K562 (cell line): ENCODE measurements at regions not wholly inside any gene's neighbourhood (a gene's known extent, or its start where the extent isn't known, plus 50 kb on each side); places are given as distances from the start of the nearest gene placed in this dataset.

Experiments
- CBX3 ChIP-seq, 2 experiments: IDR thresholded peaks; 1 replicate in 1 of 2; 2 replicates in 1 of 2; pipeline ENCODE4 v1.6.1; 2012; ENCODE audit warnings: inconsistent platforms in 2 of 2, low read length in 2 of 2, borderline replicate concordance in 1 of 2, control low read depth in 1 of 2
- ESRRB ChIP-seq: fragments of 250-450 bp; sonication (Bioruptor Pico); IDR thresholded peaks from 2 replicates; pipeline ENCODE4 v1.5.0; 2020; ENCODE audit warnings: mild to moderate bottlenecking, moderate library complexity, borderline replicate concordance
- ETV1 ChIP-seq: fragments of 450-650 bp; conservative IDR thresholded peaks from 2 replicates; pipeline ENCODE4 v1.6.1; 2016; ENCODE audit warnings: missing genetic modification characterization, control low read depth, low read depth, missing compliant biosample characterization
- HDAC1 ChIP-seq, 2 experiments: fragments of 450-650 bp; IDR thresholded peaks; 2 replicates each; pipeline ENCODE4 v1.6.1; 2016 to 2017; ENCODE audit warnings: inconsistent platforms in 1 of 2, mild to moderate bottlenecking in 1 of 2, moderate library complexity in 1 of 2
- JUND ChIP-seq, 2 experiments: IDR thresholded peaks; 2 replicates in 1 of 2; 3 replicates in 1 of 2; pipeline ENCODE4 v1.6.1; 2011; ENCODE audit warnings: borderline replicate concordance in 2 of 2, low read depth in 2 of 2, low read length in 2 of 2, improper control_type of control experiment in 1 of 2, missing biosample characterization in 1 of 2, missing genetic modification characterization in 1 of 2, missing genetic modification reagents in 1 of 2
- MCM2 ChIP-seq: fragments of 450-650 bp; IDR thresholded peaks from 2 replicates; pipeline ENCODE4 v1.6.1; 2017; ENCODE audit warnings: low read depth, mild to moderate bottlenecking
- MYNN ChIP-seq, 2 experiments: sonication (generic); formaldehyde crosslinking in 1 of 2; IDR thresholded peaks; 2 replicates each; pipeline versions ENCODE4 v1.5.0 to v1.6.1; 2016 to 2020; ENCODE audit warnings: antibody characterized with exemption in 1 of 2, missing genetic modification reagents in 1 of 2
- NEUROD1 ChIP-seq: fragments of 150-350 bp; IDR thresholded peaks from 2 replicates; pipeline ENCODE4 v1.6.1; 2014; ENCODE audit warnings: borderline replicate concordance, low read length, low read depth; ENCODE audit not compliant: partially characterized antibody
- PURB ChIP-seq: sonication (generic); formaldehyde crosslinking; IDR thresholded peaks from 2 replicates; pipeline ENCODE4 v1.9.0; 2021; ENCODE audit warnings: low read depth, mild to moderate bottlenecking, missing genetic modification reagents
- SMARCB1 ChIP-seq: IDR thresholded peaks from 2 replicates; pipeline ENCODE4 v1.6.1; 2011; ENCODE audit warnings: improper control_type of control experiment, low read depth; ENCODE audit not compliant: insufficient read length
- TBL1XR1 ChIP-seq, 2 experiments: IDR thresholded peaks; 2 replicates each; pipeline ENCODE4 v1.6.1; 2012; ENCODE audit warnings: improper control_type of control experiment in 2 of 2, low read length in 2 of 2, mild to moderate bottlenecking in 1 of 2
- ZKSCAN1 ChIP-seq: fragments of 150-350 bp; IDR thresholded peaks from 2 replicates; pipeline ENCODE4 v1.6.1; 2016; ENCODE audit warnings: low read depth, low read length
- ZNF143 ChIP-seq: sonication (generic); formaldehyde crosslinking; IDR thresholded peaks from 2 replicates; pipeline ENCODE4 v1.9.0; 2022; ENCODE audit warnings: mild to moderate bottlenecking, missing genetic modification reagents
- ZNF41 ChIP-seq: fragments of 250-450 bp; sonication (Bioruptor Pico); conservative IDR thresholded peaks from 2 replicates; pipeline ENCODE4 v1.4.0; 2020; ENCODE audit warnings: mild to moderate bottlenecking
- TF ChIP-seq, protein P1 (sequence below): fragments of 150-350 bp; IDR thresholded peaks from 2 replicates; pipeline ENCODE4 v1.6.1; 2014; ENCODE audit warnings: low read depth, mild to moderate bottlenecking, low read length, borderline replicate concordance
- TF ChIP-seq, protein P2 (sequence below): sonication (generic); formaldehyde crosslinking; IDR thresholded peaks from 2 replicates; pipeline ENCODE4 v1.4.0; 2020; ENCODE audit warnings: mild to moderate bottlenecking, missing genetic modification reagents
- TF ChIP-seq, protein P3 (sequence below), 2 experiments: fragments of 450-650 bp in 1 of 2; sonication (generic) in 1 of 2; formaldehyde crosslinking; conservative IDR thresholded peaks; 2 replicates each; pipeline versions ENCODE4 v1.4.0 to v1.8.1; 2020 to 2022; ENCODE audit warnings: mild to moderate bottlenecking in 1 of 2, missing genetic modification reagents in 1 of 2

DNA sequence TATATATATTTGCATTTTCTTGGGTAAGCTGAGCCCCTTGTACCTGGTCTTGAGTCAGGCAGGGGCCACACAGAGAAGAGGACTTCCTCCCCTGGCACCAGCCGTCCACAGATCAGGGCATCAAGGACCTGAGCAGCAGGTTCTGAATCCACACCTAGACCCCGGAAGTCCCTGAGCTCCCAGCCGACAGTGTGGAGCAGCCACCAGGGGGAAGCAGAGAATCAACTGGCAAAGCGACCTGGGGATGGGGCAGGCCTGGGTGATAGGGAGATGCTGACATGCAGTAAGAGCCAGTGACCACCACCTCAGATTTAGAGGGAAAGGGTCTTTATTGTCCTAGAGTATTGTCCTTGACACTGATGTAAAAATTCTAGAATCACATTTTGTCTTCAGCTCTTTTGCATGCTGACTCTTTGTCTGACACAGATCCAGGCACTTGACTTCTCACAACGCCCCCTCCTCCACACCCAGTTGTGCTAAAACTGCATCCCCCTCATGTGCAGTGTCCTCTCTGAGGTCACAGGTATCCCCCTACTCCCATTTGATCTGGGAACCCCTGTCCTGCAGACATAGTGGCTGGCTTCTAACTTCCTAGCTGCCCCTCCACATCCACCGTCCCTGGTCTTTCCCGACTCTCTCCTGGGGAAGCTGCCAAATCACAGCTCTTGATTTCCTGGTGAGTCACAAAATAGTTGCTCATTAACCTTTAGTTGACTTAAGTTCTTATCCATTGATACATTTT lies 109.3 kb downstream of the GGTLC2 start (continued):
- TF ChIP-seq, protein P1, sequence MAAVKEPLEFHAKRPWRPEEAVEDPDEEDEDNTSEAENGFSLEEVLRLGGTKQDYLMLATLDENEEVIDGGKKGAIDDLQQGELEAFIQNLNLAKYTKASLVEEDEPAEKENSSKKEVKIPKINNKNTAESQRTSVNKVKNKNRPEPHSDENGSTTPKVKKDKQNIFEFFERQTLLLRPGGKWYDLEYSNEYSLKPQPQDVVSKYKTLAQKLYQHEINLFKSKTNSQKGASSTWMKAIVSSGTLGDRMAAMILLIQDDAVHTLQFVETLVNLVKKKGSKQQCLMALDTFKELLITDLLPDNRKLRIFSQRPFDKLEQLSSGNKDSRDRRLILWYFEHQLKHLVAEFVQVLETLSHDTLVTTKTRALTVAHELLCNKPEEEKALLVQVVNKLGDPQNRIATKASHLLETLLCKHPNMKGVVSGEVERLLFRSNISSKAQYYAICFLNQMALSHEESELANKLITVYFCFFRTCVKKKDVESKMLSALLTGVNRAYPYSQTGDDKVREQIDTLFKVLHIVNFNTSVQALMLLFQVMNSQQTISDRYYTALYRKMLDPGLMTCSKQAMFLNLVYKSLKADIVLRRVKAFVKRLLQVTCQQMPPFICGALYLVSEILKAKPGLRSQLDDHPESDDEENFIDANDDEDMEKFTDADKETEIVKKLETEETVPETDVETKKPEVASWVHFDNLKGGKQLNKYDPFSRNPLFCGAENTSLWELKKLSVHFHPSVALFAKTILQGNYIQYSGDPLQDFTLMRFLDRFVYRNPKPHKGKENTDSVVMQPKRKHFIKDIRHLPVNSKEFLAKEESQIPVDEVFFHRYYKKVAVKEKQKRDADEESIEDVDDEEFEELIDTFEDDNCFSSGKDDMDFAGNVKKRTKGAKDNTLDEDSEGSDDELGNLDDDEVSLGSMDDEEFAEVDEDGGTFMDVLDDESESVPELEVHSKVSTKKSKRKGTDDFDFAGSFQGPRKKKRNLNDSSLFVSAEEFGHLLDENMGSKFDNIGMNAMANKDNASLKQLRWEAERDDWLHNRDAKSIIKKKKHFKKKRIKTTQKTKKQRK, result 0 out of 2 replicates have a peak, but pooled peaks have one; percentile 11
- no peak for TF ChIP-seq SMARCB1
- TF ChIP-seq TBL1XR1 (IDR thresholded peaks at IDR 0.05; ENCODE audit: low read length in 2 of 2), result peak in 1 of 2 experiments; percentile 65; a peak in 1 of 4 replicates
- no peak for TF ChIP-seq MYNN (IDR thresholded peaks at IDR 0.05)
- TF ChIP-seq MYNN (CRISPR knock-in tag; IDR thresholded peaks at IDR 0.05), result no peak
- TF ChIP-seq CBX3 (IDR thresholded peaks at IDR 0.05; ENCODE audit: borderline replicate concordance in 1 of 2, low read length in 2 of 2), result peak in 1 of 2 experiments; percentile 87; a peak in 1 of 3 replicates
- TF ChIP-seq ZNF41 (CRISPR knock-in tag), result no peak
- TF ChIP-seq ZKSCAN1, result peak; percentile 81
- TF ChIP-seq ESRRB (CRISPR knock-in tag), result 0 out of 2 replicates have a peak, but pooled peaks have one; percentile 17
- TF ChIP-seq JUND (IDR thresholded peaks at IDR 0.05; ENCODE audit: borderline replicate concordance, low read depth, low read length), result peak; percentile 86
- no peak for TF ChIP-seq JUND (tag; IDR thresholded peaks at IDR 0.05; ENCODE audit: borderline replicate concordance, low read depth, low read length)
- TF ChIP-seq NEUROD1, result peak; percentile 87
- TF ChIP-seq, protein P2, sequence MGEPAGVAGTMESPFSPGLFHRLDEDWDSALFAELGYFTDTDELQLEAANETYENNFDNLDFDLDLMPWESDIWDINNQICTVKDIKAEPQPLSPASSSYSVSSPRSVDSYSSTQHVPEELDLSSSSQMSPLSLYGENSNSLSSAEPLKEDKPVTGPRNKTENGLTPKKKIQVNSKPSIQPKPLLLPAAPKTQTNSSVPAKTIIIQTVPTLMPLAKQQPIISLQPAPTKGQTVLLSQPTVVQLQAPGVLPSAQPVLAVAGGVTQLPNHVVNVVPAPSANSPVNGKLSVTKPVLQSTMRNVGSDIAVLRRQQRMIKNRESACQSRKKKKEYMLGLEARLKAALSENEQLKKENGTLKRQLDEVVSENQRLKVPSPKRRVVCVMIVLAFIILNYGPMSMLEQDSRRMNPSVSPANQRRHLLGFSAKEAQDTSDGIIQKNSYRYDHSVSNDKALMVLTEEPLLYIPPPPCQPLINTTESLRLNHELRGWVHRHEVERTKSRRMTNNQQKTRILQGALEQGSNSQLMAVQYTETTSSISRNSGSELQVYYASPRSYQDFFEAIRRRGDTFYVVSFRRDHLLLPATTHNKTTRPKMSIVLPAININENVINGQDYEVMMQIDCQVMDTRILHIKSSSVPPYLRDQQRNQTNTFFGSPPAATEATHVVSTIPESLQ, result no peak
- no peak for TF ChIP-seq HDAC1 (IDR thresholded peaks at IDR 0.05)
- TF ChIP-seq ZNF143 (CRISPR knock-in tag), result 0 out of 2 replicates have a peak, but pooled peaks have one; percentile 11
- TF ChIP-seq ETV1 (tag), result peak; percentile 96
- TF ChIP-seq PURB (CRISPR knock-in tag), result 0 out of 2 replicates have a peak, but pooled peaks have one; percentile 12
- TF ChIP-seq, protein P3, sequence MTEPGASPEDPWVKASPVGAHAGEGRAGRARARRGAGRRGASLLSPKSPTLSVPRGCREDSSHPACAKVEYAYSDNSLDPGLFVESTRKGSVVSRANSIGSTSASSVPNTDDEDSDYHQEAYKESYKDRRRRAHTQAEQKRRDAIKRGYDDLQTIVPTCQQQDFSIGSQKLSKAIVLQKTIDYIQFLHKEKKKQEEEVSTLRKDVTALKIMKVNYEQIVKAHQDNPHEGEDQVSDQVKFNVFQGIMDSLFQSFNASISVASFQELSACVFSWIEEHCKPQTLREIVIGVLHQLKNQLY (CRISPR knock-in tag; conservative IDR thresholded peaks at IDR 0.05), result 0 out of 4 replicates have a peak, but pooled peaks of 1 of the 2 experiments have one; percentile 11
- no peak for TF ChIP-seq MCM2
